Esophagus muscularis mucosa (tissue), 3 donors: ENCODE measurements at regions not wholly inside any gene's neighbourhood (a gene's known extent, or its start where the extent isn't known, plus 50 kb on each side); places are given as distances from the start of the nearest gene placed in this dataset.

Experiments
- CTCF ChIP-seq, 3 experiments: fragments of 200-600 bp in 2 of 3; fragments of 450-650 bp in 1 of 3; sonication (generic) in 2 of 3; IDR thresholded peaks; one replicate each; pipeline ENCODE4 v1.5.1; 2017 to 2019; ENCODE audit warnings: antibody characterized with exemption in 3 of 3, mild to moderate bottlenecking in 2 of 3, moderate library complexity in 1 of 3
- POLR2A ChIP-seq: fragments of 450-650 bp; IDR thresholded peaks from one replicate; pipeline ENCODE4 v1.6.1; 2017; ENCODE audit warnings: antibody characterized with exemption, moderate library complexity, mild to moderate bottlenecking, low read depth

- TF ChIP-seq CTCF (IDR thresholded peaks at IDR 0.05): no peak
- no peak for TF ChIP-seq POLR2A
These were observed 343.9 kb upstream of the ZMIZ1 start for GRCh38 chr10:78724846-78725245.
